IgD-negative memory B cell (primary cell): ENCODE measurements at regions not wholly inside any gene's neighbourhood (a gene's known extent, or its start where the extent isn't known, plus 50 kb on each side); places are given as distances from the start of the nearest gene placed in this dataset.
"Not testable (repeated sequence)": the region's sequence is repeated elsewhere in the genome, so short reads cannot be mapped to it uniquely, and the experiment has no call there.

Source experiments
- H3K27ac Mint-ChIP-seq, 3 donors: one replicate each; pipeline ENCODE4 v1.8.0; 2020 to 2022; ENCODE audit warnings: mild to moderate bottlenecking in 3 of 3, mixed read lengths in 3 of 3, moderate library complexity in 1 of 3
- H3K27me3 Mint-ChIP-seq: one replicate; pipeline ENCODE4 v1.8.0; 2021; ENCODE audit warnings: mixed read lengths
- H3K36me3 Mint-ChIP-seq: one replicate; pipeline ENCODE4 v1.8.0; 2020; ENCODE audit warnings: mild to moderate bottlenecking, mixed read lengths
- H3K4me1 Mint-ChIP-seq, 3 donors: one replicate each; pipeline ENCODE4 v1.8.0; 2020 to 2022; ENCODE audit warnings: mixed read lengths in 3 of 3, mild to moderate bottlenecking in 1 of 3
- H3K4me3 Mint-ChIP-seq, 4 donors: one replicate each; pipeline ENCODE4 v1.8.0; 2020 to 2022; ENCODE audit warnings: mild to moderate bottlenecking in 4 of 4, mixed read lengths in 4 of 4, moderate library complexity in 3 of 4
- H3K9me3 Mint-ChIP-seq, 3 donors: one replicate each; pipeline ENCODE4 v1.8.0; 2020 to 2021; ENCODE audit warnings: mixed read lengths in 3 of 3, mild to moderate bottlenecking in 1 of 3

GRCh38 chr1:55886856-55887712 is 671.9 kb upstream of the USP24 start:
- H3K36me3 Mint-ChIP-seq, result no peaks in the 10 kb centered on the region
- H3K27me3 Mint-ChIP-seq, result peaks cover 2% of the 10 kb centered on the region
- no peak overlapping the region for H3K4me3 Mint-ChIP-seq

GRCh38 chr1:55885619-55886018 is 670.5 kb upstream of the USP24 start:
- no peak overlapping the region for H3K4me3 Mint-ChIP-seq
- no peaks in the 10 kb centered on the region for H3K36me3 Mint-ChIP-seq
- no peaks in the 10 kb centered on the region for H3K9me3 Mint-ChIP-seq
- no peak overlapping the region for H3K27ac Mint-ChIP-seq
- H3K4me1 Mint-ChIP-seq, result no peaks in the 10 kb centered on the region
- peaks cover 2% of the 10 kb centered on the region for H3K27me3 Mint-ChIP-seq

More at GRCh38 chr1:55886856-55887712, 671.9 kb upstream of the USP24 start:
- Mint-ChIP-seq H3K27ac (no peak overlapping the region), H3K4me1 (no peaks in the 10 kb centered on the region), H3K9me3 (peaks cover 0 to 3% (median under 1%) of the 10 kb centered on the region in 3 donors)

GRCh38 chr1:55882931-55883330 is 667.8 kb upstream of the USP24 start:
- Mint-ChIP-seq H3K4me1 (no peaks in the 10 kb centered on the region), H3K27me3 (no peaks in the 10 kb centered on the region), H3K9me3 (no peaks in the 10 kb centered on the region), H3K27ac (no peak overlapping the region), H3K4me3 (no peak overlapping the region), H3K36me3 (no peaks in the 10 kb centered on the region)

DNA sequence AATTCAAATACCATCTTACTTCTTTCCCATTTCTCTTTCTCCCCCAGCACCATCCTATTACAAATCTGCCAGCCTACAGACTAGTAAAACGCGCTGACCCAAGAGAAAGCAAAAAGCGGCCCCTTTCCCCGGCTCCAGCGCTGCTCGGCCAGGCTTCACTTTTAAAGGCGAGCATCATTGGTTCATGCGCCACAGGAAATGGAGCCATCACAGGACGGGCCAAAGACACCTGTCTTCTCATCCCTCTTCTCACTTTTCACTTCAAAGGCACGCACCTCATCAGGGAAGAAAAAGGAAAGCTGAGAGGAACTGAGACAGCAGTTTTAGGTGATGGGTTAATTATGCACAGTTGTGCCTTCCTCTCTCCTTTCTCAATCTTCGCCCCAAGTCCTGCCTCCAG is 664.2 kb upstream of the USP24 start:
- no peaks in the 10 kb centered on the region for H3K36me3 Mint-ChIP-seq
- H3K9me3 Mint-ChIP-seq, result no peaks in the 10 kb centered on the region
- no peak overlapping the region for H3K4me3 Mint-ChIP-seq
- no peak overlapping the region for H3K27ac Mint-ChIP-seq
- no peaks in the 10 kb centered on the region for H3K27me3 Mint-ChIP-seq
- H3K4me1 Mint-ChIP-seq, result no peaks in the 10 kb centered on the region

- Mint-ChIP-seq H3K4me3 (no peak overlapping the region), H3K4me1 (no peaks in the 10 kb centered on the region), H3K27me3 (no peaks in the 10 kb centered on the region), H3K27ac (no peak overlapping the region), H3K9me3 (no peaks in the 10 kb centered on the region), H3K36me3 (no peaks in the 10 kb centered on the region)
Measured at GRCh38 chr1:55877437-55878232, 662.5 kb upstream of the USP24 start.

GRCh38 chr1:55876276-55877060 is 661.3 kb upstream of the USP24 start:
- Mint-ChIP-seq H3K4me1 (no peaks in the 10 kb centered on the region), H3K27me3 (no peaks in the 10 kb centered on the region), H3K4me3 (no peak overlapping the region), H3K27ac (no peak overlapping the region), H3K9me3 (no peaks in the 10 kb centered on the region), H3K36me3 (no peaks in the 10 kb centered on the region)

DNA sequence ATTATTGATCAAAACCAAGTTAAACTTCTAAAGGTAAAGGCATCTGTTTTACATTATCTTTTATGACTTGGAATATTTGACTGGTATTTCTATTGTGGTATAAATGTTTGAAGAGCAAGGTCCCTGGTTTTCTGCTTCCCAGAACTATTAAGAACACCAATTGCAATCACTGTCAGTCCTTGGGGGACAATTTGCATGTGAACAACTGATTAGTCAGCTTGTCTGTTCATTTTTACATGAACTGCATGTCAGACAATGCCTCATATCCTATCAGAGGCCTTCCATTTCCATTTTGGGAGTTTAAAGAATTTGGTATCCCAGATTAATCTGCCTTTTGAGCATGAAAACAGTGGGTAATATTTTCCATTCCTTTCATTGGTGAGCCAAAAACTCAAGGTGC is 654.9 kb upstream of the USP24 start:
- H3K9me3 Mint-ChIP-seq, result no peaks in the 10 kb centered on the region
- no peaks in the 10 kb centered on the region for H3K4me1 Mint-ChIP-seq
- H3K4me3 Mint-ChIP-seq, result no peak overlapping the region
- H3K27me3 Mint-ChIP-seq, result peaks cover 2% of the 10 kb centered on the region
- H3K27ac Mint-ChIP-seq, result no peak overlapping the region
- no peaks in the 10 kb centered on the region for H3K36me3 Mint-ChIP-seq

- Mint-ChIP-seq H3K27ac (no peak overlapping the region), H3K9me3 (no peaks in the 10 kb centered on the region), H3K4me1 (no peaks in the 10 kb centered on the region), H3K4me3 (no peak overlapping the region), H3K27me3 (peaks cover 2% of the 10 kb centered on the region), H3K36me3 (no peaks in the 10 kb centered on the region)
Measured at GRCh38 chr1:55869065-55869464, 653.9 kb upstream of the USP24 start.

GRCh38 chr1:55868026-55868425 is 652.9 kb upstream of the USP24 start:
- no peak overlapping the region for H3K27ac Mint-ChIP-seq
- H3K36me3 Mint-ChIP-seq, result no peaks in the 10 kb centered on the region
- no peaks in the 10 kb centered on the region for H3K4me1 Mint-ChIP-seq
- no peaks in the 10 kb centered on the region for H3K9me3 Mint-ChIP-seq
- H3K27me3 Mint-ChIP-seq, result peaks cover 2% of the 10 kb centered on the region
- no peak overlapping the region for H3K4me3 Mint-ChIP-seq

DNA sequence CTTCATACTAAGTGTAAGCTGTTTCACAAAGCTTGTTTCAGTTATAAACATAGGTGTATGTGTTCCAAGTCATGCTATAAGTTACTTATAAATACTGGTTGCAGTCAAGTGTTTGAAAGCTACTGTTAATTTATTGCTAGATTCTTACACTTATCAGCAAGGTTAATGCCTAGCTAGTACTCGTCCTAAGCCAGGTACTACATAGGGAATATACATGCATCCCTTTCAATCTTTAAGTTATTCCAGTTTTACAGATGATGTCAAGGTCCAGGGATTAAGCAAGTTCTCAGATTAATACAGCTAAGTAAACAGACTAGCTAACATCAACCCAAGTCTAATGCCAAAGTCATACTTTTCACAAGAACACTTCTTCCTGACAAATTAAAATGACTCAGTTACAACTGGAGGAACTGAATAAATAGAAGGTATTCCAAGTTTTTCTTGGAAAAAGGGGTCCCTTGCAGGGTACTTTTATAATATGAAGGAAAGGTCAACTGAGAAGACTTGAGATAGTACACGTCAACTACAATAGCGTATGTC is 652.2 kb upstream of the USP24 start:
- no peak overlapping the region for H3K4me3 Mint-ChIP-seq
- peaks cover 2% of the 10 kb centered on the region for H3K27me3 Mint-ChIP-seq
- H3K9me3 Mint-ChIP-seq, result no peaks in the 10 kb centered on the region
- H3K36me3 Mint-ChIP-seq, result no peaks in the 10 kb centered on the region
- H3K27ac Mint-ChIP-seq, result no peak overlapping the region
- no peaks in the 10 kb centered on the region for H3K4me1 Mint-ChIP-seq

- H3K27ac Mint-ChIP-seq, H3K36me3 Mint-ChIP-seq, H3K9me3 Mint-ChIP-seq, H3K4me1 Mint-ChIP-seq, H3K4me3 Mint-ChIP-seq, H3K27me3 Mint-ChIP-seq: not testable (repeated sequence)
Measured at GRCh38 chr1:55865778-55866177, 650.6 kb upstream of the USP24 start.

GRCh38 chr1:55864251-55864650 is 649.1 kb upstream of the USP24 start:
- no peaks in the 10 kb centered on the region for H3K9me3 Mint-ChIP-seq
- no peak overlapping the region for H3K27ac Mint-ChIP-seq
- no peak overlapping the region for H3K4me3 Mint-ChIP-seq

GRCh38 chr1:55861676-55862340 is 646.6 kb upstream of the USP24 start:
- Mint-ChIP-seq H3K9me3 (no peaks in the 10 kb centered on the region), H3K4me1 (no peaks in the 10 kb centered on the region), H3K4me3 (no peak overlapping the region), H3K36me3 (no peaks in the 10 kb centered on the region), H3K27ac (no peak overlapping the region), H3K27me3 (peaks cover 4% of the 10 kb centered on the region)

More at GRCh38 chr1:55864251-55864650, 649.1 kb upstream of the USP24 start:
- peaks cover 4% of the 10 kb centered on the region for H3K27me3 Mint-ChIP-seq
- H3K4me1 Mint-ChIP-seq, result no peaks in the 10 kb centered on the region
- H3K36me3 Mint-ChIP-seq, result no peaks in the 10 kb centered on the region

DNA sequence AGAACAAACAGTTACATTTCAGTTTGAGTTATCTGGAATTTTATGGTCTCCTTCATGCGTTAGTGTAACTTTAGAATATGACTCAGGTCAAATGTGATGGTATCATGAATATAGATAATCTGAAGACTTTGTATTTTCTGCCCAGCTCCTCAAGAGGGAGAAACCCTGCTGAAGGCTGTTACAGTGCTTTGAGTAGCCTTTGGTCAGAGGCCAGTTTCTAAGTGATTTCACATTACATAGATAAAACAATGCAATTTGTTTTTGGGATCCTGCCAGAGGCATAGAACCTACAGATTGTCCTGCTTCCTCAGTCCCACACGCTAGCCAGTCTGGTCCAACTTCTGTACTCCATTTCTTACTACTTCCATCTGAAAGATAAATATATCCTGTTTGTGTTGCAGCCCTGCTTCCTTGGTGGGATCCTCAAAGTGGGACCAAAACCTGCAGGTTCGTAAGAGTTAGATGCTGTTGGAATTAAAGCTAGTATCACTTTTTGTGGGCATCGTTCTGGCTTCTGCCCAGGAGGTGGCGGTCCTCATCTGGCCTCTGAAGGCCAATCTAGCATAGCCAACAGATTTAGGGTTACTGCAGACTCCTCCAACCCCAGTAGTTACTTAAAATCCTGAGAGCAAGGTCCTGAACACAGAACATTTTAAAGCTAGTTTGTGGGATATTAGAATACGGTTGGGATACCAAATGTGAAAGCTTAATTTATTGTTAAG is 645.8 kb upstream of the USP24 start:
- no peaks in the 10 kb centered on the region for H3K4me1 Mint-ChIP-seq
- no peak overlapping the region for H3K27ac Mint-ChIP-seq
- H3K36me3 Mint-ChIP-seq, result no peaks in the 10 kb centered on the region
- no peaks in the 10 kb centered on the region for H3K9me3 Mint-ChIP-seq
- no peak overlapping the region for H3K4me3 Mint-ChIP-seq
- H3K27me3 Mint-ChIP-seq, result peaks cover 4% of the 10 kb centered on the region
